Neural progenitor cell (in vitro differentiated cells): ENCODE measurements at regions not wholly inside any gene's neighbourhood (a gene's known extent, or its start where the extent isn't known, plus 50 kb on each side); places are given as distances from the start of the nearest gene placed in this dataset.

Source experiments
- DNase-seq: peaks from one replicate; pipeline ENCODE4 v3.0.0-alpha.2; 2016; ENCODE audit warnings: low spot score
- H2AFZ ChIP-seq: fragments of 200-600 bp; sonication (generic); replicated peaks from 2 replicates; pipeline ENCODE4 v1.6.1; 2016; ENCODE audit warnings: antibody characterized with exemption
- H3F3A ChIP-seq: fragments of 200-600 bp; sonication (generic); 2 replicates; pipeline ENCODE4 v1.6.1; 2016; ENCODE audit warnings: antibody characterized with exemption, low read depth
- H3K27ac ChIP-seq: fragments of 200-600 bp; sonication (generic); 2 replicates; pipeline ENCODE4 v1.5.1; 2016; ENCODE audit warnings: mild to moderate bottlenecking
- H3K27me3 ChIP-seq: fragments of 200-600 bp; sonication (generic); 2 replicates; pipeline ENCODE4 v1.6.1; 2016; ENCODE audit warnings: mild to moderate bottlenecking, moderate library complexity
- H3K36me3 ChIP-seq: fragments of 200-600 bp; sonication (generic); 2 replicates; pipeline ENCODE4 v1.5.1; 2016
- H3K4me1 ChIP-seq: fragments of 200-600 bp; sonication (generic); 2 replicates; pipeline ENCODE4 v1.6.1; 2016; ENCODE audit warnings: mixed run types
- H3K4me2 ChIP-seq: fragments of 200-600 bp; sonication (generic); 2 replicates; pipeline ENCODE4 v1.6.1; 2016
- H3K4me3 ChIP-seq: fragments of 200-600 bp; sonication (generic); 2 replicates; pipeline ENCODE4 v1.5.1; 2016
- H3K79me2 ChIP-seq: fragments of 200-600 bp; sonication (generic); 2 replicates; pipeline ENCODE4 v1.6.1; 2016; ENCODE audit warnings: low read depth
- H3K9ac ChIP-seq: fragments of 200-600 bp; sonication (generic); 2 replicates; pipeline ENCODE4 v1.6.1; 2016
- H3K9me3 ChIP-seq: fragments of 200-600 bp; sonication (generic); 2 replicates; pipeline ENCODE4 v1.5.1; 2016; ENCODE audit warnings: low read depth
- H4K20me1 ChIP-seq: fragments of 200-600 bp; sonication (generic); 2 replicates; pipeline ENCODE4 v1.6.1; 2016; ENCODE audit warnings: low read depth
- H3K27ac Mint-ChIP-seq: 3 replicates; pipeline ENCODE4 v1.8.0; 2021; ENCODE audit warnings: mixed read lengths
- H3K27me3 Mint-ChIP-seq: 2 replicates; pipeline ENCODE4 v1.8.0; 2022; ENCODE audit warnings: low read depth, mild to moderate bottlenecking, inconsistent platforms, moderate library complexity, mixed read lengths; ENCODE audit not compliant: insufficient read depth
- H3K36me3 Mint-ChIP-seq: 3 replicates; pipeline ENCODE4 v1.8.0; 2021; ENCODE audit warnings: mixed read lengths
- H3K4me1 Mint-ChIP-seq: 3 replicates; pipeline ENCODE4 v1.8.0; 2021; ENCODE audit warnings: mixed read lengths
- H3K4me3 Mint-ChIP-seq: 3 replicates; pipeline ENCODE4 v1.8.0; 2021; ENCODE audit warnings: mild to moderate bottlenecking, moderate library complexity, mixed read lengths
- H3K9me3 Mint-ChIP-seq: 3 replicates; pipeline ENCODE4 v1.8.0; 2020; ENCODE audit warnings: mixed read lengths
- CTCF ChIP-seq: fragments of 200-600 bp; sonication (generic); IDR thresholded peaks from 2 replicates; pipeline ENCODE4 v1.5.1; 2017; ENCODE audit warnings: antibody characterized with exemption, mild to moderate bottlenecking
- EZH2 ChIP-seq: fragments of 200-600 bp; sonication (generic); IDR thresholded peaks from 2 replicates; pipeline ENCODE4 v1.6.1; 2017; ENCODE audit warnings: antibody characterized with exemption, mild to moderate bottlenecking, moderate library complexity
- EZH2phosphoT487 ChIP-seq: fragments of 200-600 bp; sonication (generic); IDR thresholded peaks from 2 replicates; pipeline ENCODE4 v1.6.1; 2017; ENCODE audit warnings: antibody characterized with exemption

- Histone ChIP-seq H3K79me2 (no peaks in the 10 kb centered on the region), H3F3A (no peaks in the 10 kb centered on the region), H3K4me2 (no peak overlapping the region), H3K36me3 (no peaks in the 10 kb centered on the region), H3K4me3 (no peak overlapping the region), H3K4me1 (no peaks in the 10 kb centered on the region), H3K9ac (no peak overlapping the region), H4K20me1 (no peaks in the 10 kb centered on the region), H2AFZ (no peak overlapping the region), H3K9me3 (no peaks in the 10 kb centered on the region), H3K27ac (no peak overlapping the region), H3K27me3 (no peaks in the 10 kb centered on the region)
- no peak for DNase-seq
- Mint-ChIP-seq H3K9me3 (no peaks in the 10 kb centered on the region), H3K27ac (no peak overlapping the region), H3K27me3 (no peaks in the 10 kb centered on the region), H3K4me1 (peaks cover 2% of the 10 kb centered on the region), H3K4me3 (no peak overlapping the region), H3K36me3 (peaks cover 12% of the 10 kb centered on the region)
- TF ChIP-seq CTCF (no peak), EZH2 (no peak), EZH2phosphoT487 (no peak)
These were observed 75.1 kb downstream of the BLTP1 start for GRCh38 chr4:122227202-122227601.

GRCh38 chr4:122229857-122230256 is 77.7 kb downstream of the BLTP1 start:
- Histone ChIP-seq H2AFZ (no peak overlapping the region), H3K27ac (no peak overlapping the region), H3K36me3 (no peaks in the 10 kb centered on the region), H3K79me2 (no peaks in the 10 kb centered on the region), H3K27me3 (no peaks in the 10 kb centered on the region), H3K9ac (no peak overlapping the region), H4K20me1 (no peaks in the 10 kb centered on the region), H3K4me3 (no peak overlapping the region), H3K4me1 (no peaks in the 10 kb centered on the region), H3K4me2 (no peak overlapping the region), H3F3A (no peaks in the 10 kb centered on the region), H3K9me3 (no peaks in the 10 kb centered on the region)
- H3K27me3 Mint-ChIP-seq, result no peaks in the 10 kb centered on the region
- DNase-seq, result no peak
- no peak for TF ChIP-seq EZH2phosphoT487
- TF ChIP-seq EZH2, result no peak
- TF ChIP-seq CTCF, result no peak
- H3K36me3 Mint-ChIP-seq, result peaks cover 8% of the 10 kb centered on the region
- H3K4me3 Mint-ChIP-seq, result no peak overlapping the region
- H3K9me3 Mint-ChIP-seq, result no peaks in the 10 kb centered on the region
- no peaks in the 10 kb centered on the region for H3K4me1 Mint-ChIP-seq
- no peak overlapping the region for H3K27ac Mint-ChIP-seq

GRCh38 chr4:122232633-122233032 is 80.5 kb downstream of the BLTP1 start:
- no peak overlapping the region for H3K27ac Mint-ChIP-seq
- Histone ChIP-seq H3K36me3 (no peaks in the 10 kb centered on the region), H3K9ac (no peak overlapping the region), H3F3A (no peaks in the 10 kb centered on the region), H3K27me3 (no peaks in the 10 kb centered on the region), H3K4me3 (no peak overlapping the region), H3K4me1 (no peaks in the 10 kb centered on the region), H3K4me2 (no peak overlapping the region), H3K79me2 (no peaks in the 10 kb centered on the region), H3K9me3 (no peaks in the 10 kb centered on the region), H4K20me1 (no peaks in the 10 kb centered on the region), H2AFZ (no peak overlapping the region), H3K27ac (no peak overlapping the region)
- H3K4me3 Mint-ChIP-seq, result no peak overlapping the region
- H3K27me3 Mint-ChIP-seq, result no peaks in the 10 kb centered on the region
- no peak for TF ChIP-seq EZH2
- no peak for TF ChIP-seq EZH2phosphoT487
- TF ChIP-seq CTCF, result no peak
- H3K36me3 Mint-ChIP-seq, result peaks cover 10% of the 10 kb centered on the region
- no peak for DNase-seq
- no peaks in the 10 kb centered on the region for H3K9me3 Mint-ChIP-seq
- no peaks in the 10 kb centered on the region for H3K4me1 Mint-ChIP-seq

- TF ChIP-seq EZH2phosphoT487 (no peak), CTCF (no peak), EZH2 (no peak)
- H3K4me1 Mint-ChIP-seq, result no peaks in the 10 kb centered on the region
These were observed 82.6 kb downstream of the BLTP1 start for GRCh38 chr4:122234686-122235085.

More at GRCh38 chr4:122234686-122235085, 82.6 kb downstream of the BLTP1 start:
- H3K27ac Mint-ChIP-seq, result no peak overlapping the region
- no peaks in the 10 kb centered on the region for H3K9me3 ChIP-seq
- no peaks in the 10 kb centered on the region for H3K4me1 ChIP-seq
- no peak overlapping the region for H3K27ac ChIP-seq
- H3F3A ChIP-seq, result no peaks in the 10 kb centered on the region
- no peaks in the 10 kb centered on the region for H3K36me3 ChIP-seq
- no peaks in the 10 kb centered on the region for H3K27me3 ChIP-seq
- H2AFZ ChIP-seq, result no peak overlapping the region
- no peaks in the 10 kb centered on the region for H3K79me2 ChIP-seq
- no peaks in the 10 kb centered on the region for H3K27me3 Mint-ChIP-seq
- no peaks in the 10 kb centered on the region for H3K9me3 Mint-ChIP-seq
- H3K4me3 Mint-ChIP-seq, result no peak overlapping the region
- no peak overlapping the region for H3K9ac ChIP-seq
- no peak overlapping the region for H3K4me2 ChIP-seq
- no peaks in the 10 kb centered on the region for H4K20me1 ChIP-seq
- DNase-seq, result no peak
- no peak overlapping the region for H3K4me3 ChIP-seq
- peaks cover 16% of the 10 kb centered on the region for H3K36me3 Mint-ChIP-seq
